ENCODE measurements at regions not wholly inside any gene's neighbourhood (a gene's known extent, or its start where the extent isn't known, plus 50 kb on each side); places are given as distances from the start of the nearest gene placed in this dataset.

- no peak overlapping the region for H3K27ac ChIP-seq (ENCODE audit: low read depth, low read length, poor library complexity, severe bottlenecking)
- no peak for DNase-seq (ENCODE audit: low spot score)
- ChIA-PET POLR2A (ENCODE audit: low non-redundant PET) (no interaction called here), CTCF (no interaction called here)
- no peaks in the 10 kb centered on the region for H3K27me3 ChIP-seq (replicated peaks; ENCODE audit: insufficient read depth, low read depth, low read length, poor library complexity)
- no peaks in the 10 kb centered on the region for H3K4me1 ChIP-seq (ENCODE audit: insufficient read depth, low read length, poor library complexity, severe bottlenecking)
- H3K9me3 ChIP-seq (ENCODE audit: low read depth, low read length, poor library complexity, severe bottlenecking): no peaks in the 10 kb centered on the region
- intact Hi-C loops (cut with micrococcal nuclease; ENCODE audit: unreplicated experiment): no loop called here
- BruUV-seq (replicated peaks): no TSS peak
- no peaks in the 10 kb centered on the region for H3K36me3 ChIP-seq (ENCODE audit: insufficient read depth, low read length, poor library complexity, severe bottlenecking)
- no peak overlapping the region for H3K4me3 ChIP-seq (ENCODE audit: low read depth, low read length, poor library complexity, severe bottlenecking)
- no peak for TF ChIP-seq CTCF (conservative IDR thresholded peaks at IDR 0.05; ENCODE audit: low read depth, low read length)
- no peak for TF ChIP-seq EZH2 (IDR thresholded peaks at IDR 0.05; ENCODE audit: borderline replicate concordance, low read depth, low read length, poor library complexity, severe bottlenecking)
Measured at GRCh38 chr7:120039138-120039537, 233.8 kb upstream of the KCND2 start.

- CTCF ChIA-PET: no interaction called here
- no peak overlapping the region for H3K27ac ChIP-seq (ENCODE audit: low read depth, low read length, poor library complexity, severe bottlenecking)
- BruUV-seq (replicated peaks): no TSS peak
Measured at GRCh38 chr7:120041798-120042197, 231.2 kb upstream of the KCND2 start.

GRCh38 chr7:120043250-120043649 lies 229.7 kb upstream of the KCND2 start:
- ChIA-PET POLR2A (ENCODE audit: low non-redundant PET) (no interaction called here), CTCF (no interaction called here)
- DNase-seq (ENCODE audit: low spot score): no peak
- intact Hi-C loops (cut with micrococcal nuclease; ENCODE audit: unreplicated experiment): no loop called here
- TF ChIP-seq EZH2 (IDR thresholded peaks at IDR 0.05; ENCODE audit: borderline replicate concordance, low read depth, low read length, poor library complexity, severe bottlenecking): no peak
- no peak for TF ChIP-seq CTCF (conservative IDR thresholded peaks at IDR 0.05; ENCODE audit: low read depth, low read length)
- Histone ChIP-seq H3K9me3 (ENCODE audit: low read depth, low read length, poor library complexity, severe bottlenecking) (no peaks in the 10 kb centered on the region), H3K27me3 (replicated peaks; ENCODE audit: insufficient read depth, low read depth, low read length, poor library complexity) (no peaks in the 10 kb centered on the region), H3K36me3 (ENCODE audit: insufficient read depth, low read length, poor library complexity, severe bottlenecking) (no peaks in the 10 kb centered on the region), H3K27ac (ENCODE audit: low read depth, low read length, poor library complexity, severe bottlenecking) (no peak overlapping the region), H3K4me1 (ENCODE audit: insufficient read depth, low read length, poor library complexity, severe bottlenecking) (no peaks in the 10 kb centered on the region), H3K4me3 (ENCODE audit: low read depth, low read length, poor library complexity, severe bottlenecking) (no peak overlapping the region)
- no TSS peak for BruUV-seq (replicated peaks)

More at GRCh38 chr7:120041798-120042197, 231.2 kb upstream of the KCND2 start:
- no peak overlapping the region for H3K4me3 ChIP-seq (ENCODE audit: low read depth, low read length, poor library complexity, severe bottlenecking)
- POLR2A ChIA-PET (ENCODE audit: low non-redundant PET): no interaction called here
- H3K9me3 ChIP-seq (ENCODE audit: low read depth, low read length, poor library complexity, severe bottlenecking): no peaks in the 10 kb centered on the region
- no peak for DNase-seq (ENCODE audit: low spot score)
- no peaks in the 10 kb centered on the region for H3K36me3 ChIP-seq (ENCODE audit: insufficient read depth, low read length, poor library complexity, severe bottlenecking)
- intact Hi-C loops (cut with micrococcal nuclease; ENCODE audit: unreplicated experiment): no loop called here
- no peak for TF ChIP-seq CTCF (conservative IDR thresholded peaks at IDR 0.05; ENCODE audit: low read depth, low read length)
- no peak for TF ChIP-seq EZH2 (IDR thresholded peaks at IDR 0.05; ENCODE audit: borderline replicate concordance, low read depth, low read length, poor library complexity, severe bottlenecking)
- H3K27me3 ChIP-seq (replicated peaks; ENCODE audit: insufficient read depth, low read depth, low read length, poor library complexity): no peaks in the 10 kb centered on the region
- H3K4me1 ChIP-seq (ENCODE audit: insufficient read depth, low read length, poor library complexity, severe bottlenecking): no peaks in the 10 kb centered on the region

Measured in A673 (cell line).